ENCODE measurements at regions not wholly inside any gene's neighbourhood (a gene's known extent, or its start where the extent isn't known, plus 50 kb on each side); places are given as distances from the start of the nearest gene placed in this dataset.
"Not testable (repeated sequence)": the region's sequence is repeated elsewhere in the genome, so short reads cannot be mapped to it uniquely, and the experiment has no call there.

DNA sequence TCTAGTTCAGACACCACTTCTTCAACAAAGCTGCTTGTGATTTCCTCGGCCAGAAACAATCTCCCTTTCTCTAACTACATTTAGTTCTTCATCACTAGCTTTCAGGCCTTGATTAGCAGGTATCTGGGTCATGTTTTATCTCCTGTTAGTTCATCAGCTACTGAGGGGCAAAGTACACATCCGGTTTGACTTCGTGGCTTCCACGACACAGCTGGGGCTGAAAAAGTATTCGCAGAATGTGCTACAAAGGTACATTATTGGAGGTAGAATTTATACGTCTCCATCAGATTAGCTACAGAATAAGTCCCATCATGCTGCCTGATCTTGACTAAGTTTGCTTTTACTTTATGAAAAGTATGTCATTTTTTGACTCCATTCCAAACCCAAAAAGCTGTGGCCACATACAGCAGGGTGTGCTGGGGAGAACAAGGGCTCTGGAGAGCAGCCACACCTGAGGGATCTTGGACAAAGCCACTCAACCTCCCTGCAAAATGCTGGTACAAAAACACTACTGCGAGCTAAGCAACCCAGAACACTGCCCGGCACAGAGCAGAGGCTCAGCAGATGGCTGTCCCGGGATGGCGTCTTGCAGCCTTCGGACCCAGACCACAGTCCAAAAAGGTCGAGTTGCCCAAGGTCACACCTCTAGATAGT, 158.9 kb upstream of the PRKX start:
- H3K27ac ChIP-seq (ENCODE audit: low read depth in 2 of 2, low read length in 1 of 2); H3K4me1 ChIP-seq (ENCODE audit: control insufficient read depth in 2 of 2, insufficient read depth in 2 of 2, low read length in 1 of 2); H3K27me3 ChIP-seq (ENCODE audit: control insufficient read depth in 1 of 2, insufficient read depth in 2 of 2, low read length in 2 of 2); H3K36me3 ChIP-seq (ENCODE audit: control insufficient read depth in 2 of 2, insufficient read depth in 2 of 2, low read length in 1 of 2); H3K4me3 ChIP-seq (ENCODE audit: low read depth in 1 of 2, low read length in 2 of 2); H3K9me3 ChIP-seq (ENCODE audit: control insufficient read depth in 2 of 2, insufficient read depth in 1 of 2, low read depth in 1 of 2, low read length in 1 of 2): not testable (repeated sequence)
- 50% methylated on average over 6 of the region's 12 CpGs; no CpG with 5 or more reads in 1 of the 2 donors for WGBS, 2 donors

DNA sequence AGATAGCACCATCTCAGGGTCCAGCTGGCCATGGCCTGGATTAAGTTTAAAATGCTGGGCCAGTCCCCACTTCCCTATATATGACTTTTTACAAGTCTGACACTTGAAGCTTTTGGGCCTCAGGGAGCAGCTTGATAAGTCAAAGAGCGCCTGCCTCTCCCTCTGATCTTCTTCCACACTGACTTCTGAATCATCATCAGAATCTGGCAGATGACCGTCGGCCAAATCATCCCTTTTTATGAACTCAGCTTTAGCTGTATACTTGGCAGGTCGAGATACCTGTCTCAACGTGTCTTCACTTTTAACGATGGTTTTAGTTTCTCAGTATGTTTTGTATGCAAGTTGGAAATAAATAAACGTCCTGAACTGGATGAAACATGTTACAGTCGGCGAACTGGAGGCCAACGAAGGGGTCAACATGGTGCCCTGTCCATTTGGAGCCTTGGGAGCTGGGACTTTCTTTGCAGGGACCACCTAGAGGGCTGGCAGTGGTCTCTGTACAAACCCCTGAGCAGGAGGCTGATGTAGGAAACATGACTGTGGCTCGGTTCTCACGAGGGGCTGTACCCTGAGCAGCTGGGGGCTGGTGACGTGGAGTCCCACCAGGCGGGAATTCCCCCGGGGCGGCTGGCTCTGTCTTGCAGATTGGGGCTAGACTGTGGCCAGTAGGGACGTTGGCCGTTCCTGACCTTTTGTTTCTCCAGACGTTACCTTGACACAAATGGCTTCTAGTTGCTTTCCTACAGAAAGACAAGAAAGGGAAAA, 153.8 kb upstream of the PRKX start:
- not testable (repeated sequence) for H3K27me3 ChIP-seq (ENCODE audit: control insufficient read depth in 1 of 2, insufficient read depth in 2 of 2, low read length in 2 of 2); H3K4me1 ChIP-seq (ENCODE audit: control insufficient read depth in 2 of 2, insufficient read depth in 2 of 2, low read length in 1 of 2); H3K4me3 ChIP-seq (ENCODE audit: low read depth in 1 of 2, low read length in 2 of 2); H3K36me3 ChIP-seq (ENCODE audit: control insufficient read depth in 2 of 2, insufficient read depth in 2 of 2, low read length in 1 of 2); H3K9me3 ChIP-seq (ENCODE audit: control insufficient read depth in 2 of 2, insufficient read depth in 1 of 2, low read depth in 1 of 2, low read length in 1 of 2); H3K27ac ChIP-seq (ENCODE audit: low read depth in 2 of 2, low read length in 1 of 2)
- no CpG with 5 or more reads among the region's 19 CpGs for WGBS, 2 donors

DNA sequence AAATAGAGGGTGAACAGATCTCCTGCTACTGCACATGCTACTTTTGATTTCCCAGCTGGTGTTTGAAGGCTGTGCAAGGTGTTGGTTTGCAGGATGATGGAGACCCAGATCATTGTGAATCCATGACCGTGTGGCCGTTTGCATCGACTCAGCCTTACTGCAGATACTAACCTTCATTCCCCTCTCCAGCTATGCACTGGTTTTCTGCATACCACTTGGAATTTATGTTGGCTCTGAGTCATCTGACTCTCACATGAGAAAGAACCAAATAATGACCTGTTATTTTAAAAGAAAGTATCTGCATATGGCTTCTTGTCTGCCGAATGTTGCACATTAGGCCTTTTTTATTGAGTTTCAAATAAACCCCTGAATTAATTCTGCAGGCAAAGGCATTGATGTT, 144.9 kb upstream of the PRKX start:
- not testable (repeated sequence) for H3K27me3 ChIP-seq (ENCODE audit: control insufficient read depth in 1 of 2, insufficient read depth in 2 of 2, low read length in 2 of 2); H3K27ac ChIP-seq (ENCODE audit: low read depth in 2 of 2, low read length in 1 of 2); H3K36me3 ChIP-seq (ENCODE audit: control insufficient read depth in 2 of 2, insufficient read depth in 2 of 2, low read length in 1 of 2); H3K9me3 ChIP-seq (ENCODE audit: control insufficient read depth in 2 of 2, insufficient read depth in 1 of 2, low read depth in 1 of 2, low read length in 1 of 2); H3K4me3 ChIP-seq (ENCODE audit: low read depth in 1 of 2, low read length in 2 of 2); H3K4me1 ChIP-seq (ENCODE audit: control insufficient read depth in 2 of 2, insufficient read depth in 2 of 2, low read length in 1 of 2)
- WGBS, 2 donors: no CpG with 5 or more reads among the region's 4 CpGs

DNA sequence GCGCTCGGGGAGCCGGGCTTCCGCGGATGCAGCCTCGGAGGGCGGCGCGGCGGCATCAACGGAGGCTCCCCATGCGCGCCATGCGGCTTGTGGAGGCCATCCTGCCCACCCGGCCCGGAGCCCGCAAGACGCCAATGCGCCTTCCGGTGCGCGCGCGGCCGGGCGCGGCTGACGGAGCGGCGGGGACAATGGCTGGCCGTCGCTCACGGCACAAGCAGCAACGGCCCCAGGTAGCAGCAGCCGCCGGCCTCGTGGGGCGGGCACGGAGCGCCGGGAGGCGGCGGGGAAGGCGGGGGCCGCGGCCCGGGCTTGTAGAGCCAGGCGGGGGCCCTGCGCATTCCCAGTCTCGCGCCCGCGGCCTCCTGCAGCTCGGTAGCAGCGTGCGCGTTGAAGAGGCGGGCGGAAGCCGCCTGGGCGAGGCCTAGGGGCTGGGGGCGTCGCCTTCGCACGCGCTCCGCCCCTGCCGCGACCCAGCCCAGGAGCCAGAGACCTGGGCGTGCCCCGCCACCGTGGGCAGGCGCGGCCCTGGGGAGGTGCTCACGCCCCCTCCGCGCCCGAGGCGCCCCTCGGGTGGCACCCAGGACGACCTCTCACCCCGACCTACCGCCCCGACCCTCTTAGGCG, 130.2 kb upstream of the PRKX start:
- Histone ChIP-seq H3K27ac (ENCODE audit: low read depth in 2 of 2, low read length in 1 of 2) (peak overlapping the region in 1 of 2 donors; percentile 13), H3K4me3 (ENCODE audit: low read depth in 1 of 2, low read length in 2 of 2) (peak overlapping the region in 1 of 2 donors; percentile 39)
- H3K27me3 ChIP-seq (ENCODE audit: control insufficient read depth in 1 of 2, insufficient read depth in 2 of 2, low read length in 2 of 2); H3K9me3 ChIP-seq (ENCODE audit: control insufficient read depth in 2 of 2, insufficient read depth in 1 of 2, low read depth in 1 of 2, low read length in 1 of 2); H3K4me1 ChIP-seq (ENCODE audit: control insufficient read depth in 2 of 2, insufficient read depth in 2 of 2, low read length in 1 of 2); H3K36me3 ChIP-seq (ENCODE audit: control insufficient read depth in 2 of 2, insufficient read depth in 2 of 2, low read length in 1 of 2): not testable (repeated sequence)
- WGBS, 2 donors: 0% methylated on average over 9 of the region's 85 CpGs; no CpG with 5 or more reads in 1 of the 2 donors

DNA sequence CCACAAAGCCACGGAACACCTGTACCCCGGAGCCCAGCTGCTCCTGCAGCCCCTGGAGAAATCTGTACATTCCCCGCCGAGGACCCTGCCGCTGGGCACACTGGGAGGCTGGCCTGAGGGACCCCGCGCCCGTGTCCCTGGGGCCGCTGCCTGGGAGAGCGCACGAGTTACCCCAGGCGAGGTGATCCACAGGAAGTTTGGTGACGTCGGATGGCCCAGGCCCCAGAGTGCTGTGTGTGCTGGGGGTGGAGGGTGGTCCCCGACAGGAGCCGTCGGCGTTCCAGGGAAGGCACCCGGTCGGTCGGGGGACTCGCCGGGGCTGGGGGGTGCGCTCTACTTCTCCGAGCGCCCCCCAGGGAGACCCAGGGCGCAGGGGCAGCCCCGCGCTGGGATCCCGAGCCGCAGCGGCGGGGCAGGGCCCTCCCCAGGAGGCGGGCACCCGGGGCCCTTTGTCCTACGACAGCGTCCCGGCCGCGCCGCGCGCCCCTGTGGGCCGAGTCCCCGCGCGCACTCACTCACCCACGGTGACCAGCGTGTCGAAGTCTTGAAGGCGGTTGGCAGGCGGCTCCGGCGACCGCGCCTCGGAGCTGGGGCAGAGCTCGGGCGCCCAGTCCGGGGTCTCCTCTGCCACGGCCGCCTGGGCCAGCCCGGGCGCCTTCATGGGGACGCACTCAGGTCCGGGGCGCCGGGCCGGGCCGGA, 129.5 kb upstream of the PRKX start:
- not testable (repeated sequence) for H3K36me3 ChIP-seq (ENCODE audit: control insufficient read depth in 2 of 2, insufficient read depth in 2 of 2, low read length in 1 of 2); H3K27me3 ChIP-seq (ENCODE audit: control insufficient read depth in 1 of 2, insufficient read depth in 2 of 2, low read length in 2 of 2); H3K9me3 ChIP-seq (ENCODE audit: control insufficient read depth in 2 of 2, insufficient read depth in 1 of 2, low read depth in 1 of 2, low read length in 1 of 2); H3K4me1 ChIP-seq (ENCODE audit: control insufficient read depth in 2 of 2, insufficient read depth in 2 of 2, low read length in 1 of 2)
- Histone ChIP-seq H3K27ac (ENCODE audit: low read depth in 2 of 2, low read length in 1 of 2) (peak overlapping the region in 1 of 2 donors; percentile 41), H3K4me3 (ENCODE audit: low read depth in 1 of 2, low read length in 2 of 2) (peak overlapping the region in 1 of 2 donors; percentile 45)
- 0% methylated on average over 19 of the region's 70 CpGs; no CpG with 5 or more reads in 1 of the 2 donors for WGBS, 2 donors

DNA sequence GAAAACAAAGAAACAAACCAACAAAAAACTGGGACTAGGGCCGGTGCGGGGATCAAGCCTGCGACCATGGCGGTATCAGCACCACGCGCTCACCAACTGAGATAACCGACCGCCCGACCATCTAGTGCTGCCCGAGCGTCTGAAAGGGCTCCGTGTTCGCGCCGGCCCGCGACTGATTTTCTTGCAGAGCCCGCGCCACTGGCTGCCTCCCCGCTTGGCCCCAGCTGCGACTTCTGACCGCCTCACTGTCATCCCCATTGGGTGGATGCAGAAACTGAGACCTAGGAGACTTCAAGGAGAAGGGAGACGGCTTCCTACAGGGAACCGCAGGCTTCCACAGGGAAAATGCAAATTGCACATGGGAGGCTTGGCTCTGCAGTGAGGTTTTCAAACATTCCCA, 125.3 kb upstream of the PRKX start:
- not testable (repeated sequence) for H3K36me3 ChIP-seq (ENCODE audit: control insufficient read depth in 2 of 2, insufficient read depth in 2 of 2, low read length in 1 of 2); H3K27ac ChIP-seq (ENCODE audit: low read depth in 2 of 2, low read length in 1 of 2); H3K4me3 ChIP-seq (ENCODE audit: low read depth in 1 of 2, low read length in 2 of 2); H3K4me1 ChIP-seq (ENCODE audit: control insufficient read depth in 2 of 2, insufficient read depth in 2 of 2, low read length in 1 of 2); H3K9me3 ChIP-seq (ENCODE audit: control insufficient read depth in 2 of 2, insufficient read depth in 1 of 2, low read depth in 1 of 2, low read length in 1 of 2); H3K27me3 ChIP-seq (ENCODE audit: control insufficient read depth in 1 of 2, insufficient read depth in 2 of 2, low read length in 2 of 2)
- 99% methylated on average over 18 of the region's 24 CpGs; no CpG with 5 or more reads in 1 of the 2 donors for WGBS, 2 donors

DNA sequence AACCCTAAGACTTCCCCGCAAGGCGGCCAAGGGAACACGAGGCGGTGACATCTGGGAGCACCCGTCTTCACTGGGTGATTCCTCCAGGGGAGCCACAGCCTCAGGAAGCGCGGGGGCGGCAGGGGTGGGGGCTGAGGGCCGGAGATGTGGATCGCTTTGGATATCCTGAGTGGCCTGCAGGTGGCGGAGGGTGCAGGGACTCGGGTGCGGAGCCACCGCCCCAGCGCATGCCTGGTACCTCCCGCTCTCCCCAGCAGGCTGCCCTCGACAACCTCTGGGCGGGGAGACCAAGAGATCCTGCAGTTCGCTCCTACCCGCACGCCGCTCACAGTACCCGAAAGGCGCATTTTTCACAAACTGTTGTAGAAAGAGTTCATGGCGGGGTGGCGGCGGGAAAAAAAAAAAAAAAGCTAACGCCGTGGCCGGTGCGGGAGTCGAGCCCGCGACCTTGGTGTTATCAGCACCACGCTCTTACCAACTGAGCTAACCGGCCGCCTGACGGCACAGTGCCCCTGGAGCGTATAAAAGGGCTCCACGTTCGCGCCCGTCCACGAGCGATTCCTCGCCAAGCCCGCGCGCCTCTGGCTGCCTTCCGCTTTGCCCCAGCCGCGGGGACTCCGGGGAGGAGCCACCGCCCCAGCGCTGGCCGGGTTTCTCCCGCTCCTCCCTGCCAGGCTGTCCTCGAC, 124.7 kb upstream of the PRKX start:
- not testable (repeated sequence) for H3K27ac ChIP-seq (ENCODE audit: low read depth in 2 of 2, low read length in 1 of 2); H3K9me3 ChIP-seq (ENCODE audit: control insufficient read depth in 2 of 2, insufficient read depth in 1 of 2, low read depth in 1 of 2, low read length in 1 of 2); H3K27me3 ChIP-seq (ENCODE audit: control insufficient read depth in 1 of 2, insufficient read depth in 2 of 2, low read length in 2 of 2); H3K36me3 ChIP-seq (ENCODE audit: control insufficient read depth in 2 of 2, insufficient read depth in 2 of 2, low read length in 1 of 2); H3K4me3 ChIP-seq (ENCODE audit: low read depth in 1 of 2, low read length in 2 of 2); H3K4me1 ChIP-seq (ENCODE audit: control insufficient read depth in 2 of 2, insufficient read depth in 2 of 2, low read length in 1 of 2)
- WGBS, 2 donors: 95 to 97% methylated on average over 9 to 25 of the region's 58 CpGs

DNA sequence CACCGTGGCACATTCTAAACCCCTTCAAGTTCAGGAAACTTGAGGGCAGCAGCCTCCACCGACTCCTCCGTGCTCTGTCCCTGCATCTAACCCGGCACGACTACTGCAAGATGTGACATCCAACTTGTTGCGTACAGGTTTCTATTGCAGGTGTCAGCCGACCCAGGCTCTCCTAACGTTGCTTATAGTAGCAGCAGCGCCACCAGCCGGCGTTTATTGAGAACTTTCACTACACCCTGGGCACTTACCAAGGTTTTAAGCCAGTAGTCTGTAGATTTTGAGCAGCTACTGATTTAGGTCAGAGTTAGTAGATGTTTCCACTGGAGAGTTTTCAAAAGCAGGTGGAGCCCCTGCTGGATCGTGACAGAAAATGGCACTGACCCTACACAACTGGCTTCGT, 123.8 kb upstream of the PRKX start:
- H3K4me1 ChIP-seq (ENCODE audit: control insufficient read depth in 2 of 2, insufficient read depth in 2 of 2, low read length in 1 of 2); H3K27me3 ChIP-seq (ENCODE audit: control insufficient read depth in 1 of 2, insufficient read depth in 2 of 2, low read length in 2 of 2); H3K4me3 ChIP-seq (ENCODE audit: low read depth in 1 of 2, low read length in 2 of 2); H3K9me3 ChIP-seq (ENCODE audit: control insufficient read depth in 2 of 2, insufficient read depth in 1 of 2, low read depth in 1 of 2, low read length in 1 of 2); H3K36me3 ChIP-seq (ENCODE audit: control insufficient read depth in 2 of 2, insufficient read depth in 2 of 2, low read length in 1 of 2); H3K27ac ChIP-seq (ENCODE audit: low read depth in 2 of 2, low read length in 1 of 2): not testable (repeated sequence)
- WGBS, 2 donors: 44% methylated on average over 1 of the region's 13 CpGs; no CpG with 5 or more reads in 1 of the 2 donors

DNA sequence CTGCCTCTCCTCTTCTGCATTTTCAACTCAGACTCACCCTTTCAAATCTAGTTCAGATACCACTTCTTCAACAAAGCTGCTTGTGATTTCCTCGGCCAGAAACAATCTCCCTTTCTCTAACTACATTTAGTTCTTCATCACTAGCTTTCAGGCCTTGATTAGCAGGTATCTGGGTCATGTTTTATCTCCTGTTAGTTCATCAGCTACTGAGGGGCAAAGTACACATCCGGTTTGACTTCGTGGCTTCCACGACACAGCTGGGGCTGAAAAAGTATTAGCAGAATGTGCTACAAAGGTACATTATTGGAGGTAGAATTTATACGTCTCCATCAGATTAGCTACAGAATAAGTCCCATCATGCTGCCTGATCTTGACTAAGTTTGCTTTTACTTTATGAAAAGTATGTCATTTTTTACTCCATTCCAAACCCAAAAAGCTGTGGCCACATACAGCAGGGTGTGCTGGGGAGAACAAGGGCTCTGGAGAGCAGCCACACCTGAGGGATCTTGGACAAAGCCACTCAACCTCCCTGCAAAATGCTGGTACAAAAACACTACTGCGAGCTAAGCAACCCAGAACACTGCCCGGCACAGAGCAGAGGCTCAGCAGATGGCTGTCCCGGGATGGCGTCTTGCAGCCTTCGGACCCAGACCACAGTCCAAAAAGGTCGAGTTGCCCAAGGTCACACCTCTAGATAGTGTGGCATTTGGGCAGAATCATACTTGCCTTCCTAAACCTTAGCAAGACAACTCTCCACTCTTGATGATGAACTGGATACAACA, 120.5 kb upstream of the PRKX start:
- no CpG with 5 or more reads among the region's 11 CpGs for WGBS, 2 donors
- H3K9me3 ChIP-seq (ENCODE audit: control insufficient read depth in 2 of 2, insufficient read depth in 1 of 2, low read depth in 1 of 2, low read length in 1 of 2); H3K36me3 ChIP-seq (ENCODE audit: control insufficient read depth in 2 of 2, insufficient read depth in 2 of 2, low read length in 1 of 2); H3K4me1 ChIP-seq (ENCODE audit: control insufficient read depth in 2 of 2, insufficient read depth in 2 of 2, low read length in 1 of 2); H3K27me3 ChIP-seq (ENCODE audit: control insufficient read depth in 1 of 2, insufficient read depth in 2 of 2, low read length in 2 of 2); H3K27ac ChIP-seq (ENCODE audit: low read depth in 2 of 2, low read length in 1 of 2); H3K4me3 ChIP-seq (ENCODE audit: low read depth in 1 of 2, low read length in 2 of 2): not testable (repeated sequence)

Data from esophagus (tissue), 2 donors.